ENCODE measurements at regions not wholly inside any gene's neighbourhood (a gene's known extent, or its start where the extent isn't known, plus 50 kb on each side); places are given as distances from the start of the nearest gene placed in this dataset.

- TF ChIP-seq TAF1 (IDR thresholded peaks at IDR 0.05; ENCODE audit: borderline replicate concordance, insufficient read depth, low read length) (no peak), POLR2AphosphoS5 (IDR thresholded peaks at IDR 0.05; ENCODE audit: low read depth, low read length) (no peak), SIN3A (IDR thresholded peaks at IDR 0.05; ENCODE audit: borderline replicate concordance, insufficient read depth, low read length) (no peak), REST (IDR thresholded peaks at IDR 0.05; ENCODE audit: insufficient read depth in 1 of 2, low read depth in 2 of 2, low read length in 2 of 2) (no peak)
These were observed 113.0 kb upstream of the PFN2 start for GRCh38 chr3:150083655-150084042.

- TF ChIP-seq SIN3A (IDR thresholded peaks at IDR 0.05; ENCODE audit: borderline replicate concordance, insufficient read depth, low read length) (no peak), FOXP2 (optimal IDR thresholded peaks at IDR 0.05; ENCODE audit: borderline replicate concordance, extremely low read depth, extremely low read length, insufficient read depth) (no peak), TAF1 (IDR thresholded peaks at IDR 0.05; ENCODE audit: borderline replicate concordance, insufficient read depth, low read length) (no peak), REST (IDR thresholded peaks at IDR 0.05; ENCODE audit: insufficient read depth in 1 of 2, low read depth in 2 of 2, low read length in 2 of 2) (no peak), POLR2AphosphoS5 (IDR thresholded peaks at IDR 0.05; ENCODE audit: low read depth, low read length) (no peak)
These were observed 112.4 kb upstream of the PFN2 start for GRCh38 chr3:150082898-150083654.

GRCh38 chr3:150081084-150081483 lies 110.4 kb upstream of the PFN2 start:
- TF ChIP-seq FOXP2 (optimal IDR thresholded peaks at IDR 0.05; ENCODE audit: borderline replicate concordance, extremely low read depth, extremely low read length, insufficient read depth) (no peak), TAF1 (IDR thresholded peaks at IDR 0.05; ENCODE audit: borderline replicate concordance, insufficient read depth, low read length) (no peak)

- no peak for TF ChIP-seq FOXP2 (optimal IDR thresholded peaks at IDR 0.05; ENCODE audit: borderline replicate concordance, extremely low read depth, extremely low read length, insufficient read depth)
- no peak for TF ChIP-seq SIN3A (IDR thresholded peaks at IDR 0.05; ENCODE audit: borderline replicate concordance, insufficient read depth, low read length)
- no peak for TF ChIP-seq TAF1 (IDR thresholded peaks at IDR 0.05; ENCODE audit: borderline replicate concordance, insufficient read depth, low read length)
- TF ChIP-seq REST (IDR thresholded peaks at IDR 0.05; ENCODE audit: insufficient read depth in 1 of 2, low read depth in 2 of 2, low read length in 2 of 2) = no peak
- no peak for TF ChIP-seq POLR2AphosphoS5 (IDR thresholded peaks at IDR 0.05; ENCODE audit: low read depth, low read length)
These were observed 109.5 kb upstream of the PFN2 start for GRCh38 chr3:150080058-150080730.

GRCh38 chr3:150079029-150079739 lies 108.5 kb upstream of the PFN2 start:
- TF ChIP-seq SIN3A (IDR thresholded peaks at IDR 0.05; ENCODE audit: borderline replicate concordance, insufficient read depth, low read length) (no peak), REST (IDR thresholded peaks at IDR 0.05; ENCODE audit: insufficient read depth in 1 of 2, low read depth in 2 of 2, low read length in 2 of 2) (no peak), POLR2AphosphoS5 (IDR thresholded peaks at IDR 0.05; ENCODE audit: low read depth, low read length) (no peak), FOXP2 (optimal IDR thresholded peaks at IDR 0.05; ENCODE audit: borderline replicate concordance, extremely low read depth, extremely low read length, insufficient read depth) (no peak), TAF1 (IDR thresholded peaks at IDR 0.05; ENCODE audit: borderline replicate concordance, insufficient read depth, low read length) (no peak)

All from PFSK-1 (cell line).